Stimulated activated CD8-positive, alpha-beta memory T cell treated with anti-CD3 and anti-CD28 coated beads, Interleukin-7, amount 100 ng/mL, for 24 hours (primary cell): ENCODE measurements at regions not wholly inside any gene's neighbourhood (a gene's known extent, or its start where the extent isn't known, plus 50 kb on each side); places are given as distances from the start of the nearest gene placed in this dataset.
"Not testable (repeated sequence)": the region's sequence is repeated elsewhere in the genome, so short reads cannot be mapped to it uniquely, and the experiment has no call there.

Experiments used
- DNase-seq: peaks from one replicate; pipeline ENCODE4 v3.0.0-alpha.2; 2020; ENCODE audit warnings: low read depth

DNA sequence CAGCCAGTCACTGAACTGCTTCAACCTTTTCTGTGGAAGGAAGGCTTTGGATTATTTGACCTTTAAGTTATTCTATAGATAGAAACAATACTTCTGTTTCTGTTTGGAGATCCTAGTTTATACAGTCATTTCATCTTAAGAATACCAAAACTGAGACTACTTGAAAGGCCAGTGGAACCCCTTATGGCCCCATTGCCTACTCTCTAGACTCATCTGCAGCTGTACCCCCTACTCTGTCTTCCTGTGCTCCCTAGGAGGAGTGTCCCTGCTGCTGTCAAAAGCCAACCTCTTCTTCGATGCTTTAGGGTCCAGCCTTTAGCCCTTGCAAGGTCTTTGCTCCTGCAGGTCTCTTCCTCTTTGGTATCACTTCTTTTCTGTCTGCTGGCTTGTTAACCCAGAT is 169.6 kb downstream of the EDEM1 start:
- no peak for DNase-seq

DNA sequence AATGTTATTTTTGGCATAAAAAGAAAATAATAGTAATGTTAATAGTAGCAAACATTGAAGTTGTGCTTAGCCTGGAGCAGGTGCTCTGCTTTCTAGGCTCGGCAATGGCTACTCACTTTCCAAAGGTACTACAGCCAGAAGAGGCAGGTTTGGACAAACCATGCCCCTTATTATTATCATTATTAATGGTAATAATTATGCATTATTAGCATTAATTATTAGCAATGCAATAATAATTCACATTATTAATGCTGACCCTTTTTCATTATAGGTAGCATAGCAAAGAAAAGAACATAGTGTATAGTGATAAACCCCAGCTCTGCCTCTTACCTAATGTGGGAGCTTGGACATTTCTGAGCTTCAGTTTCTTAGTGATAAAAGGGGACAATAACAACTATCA is 171.4 kb downstream of the EDEM1 start:
- DNase-seq: no peak

DNA sequence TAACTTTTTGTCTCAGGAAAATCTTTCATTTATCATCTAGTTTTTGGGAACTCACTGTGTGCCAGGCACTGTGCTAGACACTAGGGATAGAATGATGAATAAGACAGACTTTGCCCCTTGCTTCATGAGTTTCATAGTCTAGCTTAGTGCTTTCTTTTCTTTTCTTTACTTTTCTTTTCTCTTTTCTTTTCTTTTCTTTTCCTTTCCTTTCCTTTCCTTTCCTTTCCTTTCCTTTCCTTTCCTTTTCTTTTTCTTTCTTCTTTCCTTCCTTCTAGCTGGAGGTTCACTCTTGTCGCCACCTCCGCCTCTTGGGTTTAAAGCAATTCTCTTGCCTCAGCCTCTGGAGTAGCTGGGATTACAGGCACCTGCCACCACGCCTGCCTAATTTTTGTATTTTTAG is 172.9 kb downstream of the EDEM1 start:
- DNase-seq: no peak

DNA sequence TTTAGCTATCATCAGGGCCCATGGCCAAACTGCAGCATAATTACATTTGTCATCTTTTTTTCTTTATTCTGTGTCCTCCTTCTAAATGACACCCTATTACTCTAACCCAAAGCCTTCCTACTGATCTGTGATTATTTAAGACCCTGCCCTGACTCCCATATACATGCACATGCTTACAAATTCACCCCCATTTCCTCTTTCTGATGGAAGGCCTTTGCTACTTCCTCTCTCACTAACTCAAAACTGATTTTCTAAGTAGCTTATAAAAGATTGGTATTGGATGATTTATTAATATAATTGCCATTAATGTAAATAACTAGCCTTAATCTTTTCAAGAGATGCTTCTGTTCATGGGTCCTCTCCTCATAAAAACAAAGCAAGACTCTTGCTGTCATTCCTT is 179.2 kb downstream of the EDEM1 start:
- DNase-seq: no peak

DNA sequence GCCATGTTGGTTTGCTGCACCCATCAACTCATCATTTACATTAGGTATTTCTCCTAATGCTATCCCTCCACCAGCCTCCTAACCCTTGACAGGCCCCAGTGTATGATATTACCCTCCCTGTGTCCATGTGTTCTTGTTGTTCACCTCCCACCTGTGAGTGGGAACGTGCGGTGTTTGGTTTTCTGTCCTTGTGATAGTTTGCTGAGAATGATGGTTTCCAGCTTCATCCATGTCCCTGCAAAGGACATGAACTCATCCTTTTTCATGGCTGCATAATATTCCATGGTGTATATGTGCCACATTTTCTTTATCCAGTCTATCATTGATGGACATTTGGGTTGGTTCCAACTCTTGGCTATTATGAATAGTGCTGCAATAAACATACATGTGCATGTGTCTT is 184.0 kb downstream of the EDEM1 start:
- not testable (repeated sequence) for DNase-seq

DNA sequence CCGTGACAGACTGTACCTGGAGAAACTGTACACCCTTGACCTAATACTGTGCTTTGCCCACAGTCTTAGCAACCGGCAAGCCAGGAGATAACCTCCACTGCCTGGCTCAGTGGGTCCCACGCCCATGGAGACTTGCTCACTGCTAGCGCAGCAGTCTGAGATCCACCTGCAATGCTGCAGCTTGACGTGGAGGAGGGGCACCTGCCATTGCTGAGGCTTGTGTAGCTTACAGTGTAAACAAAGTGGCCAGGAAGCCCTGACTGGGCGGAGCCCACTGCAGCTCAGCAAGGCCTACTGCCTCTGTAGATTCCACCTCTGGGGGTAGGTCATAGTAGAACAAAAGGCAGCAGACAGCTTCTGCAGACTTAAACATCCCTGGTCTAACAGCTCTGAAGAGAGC is 189.3 kb downstream of the EDEM1 start:
- no peak for DNase-seq

DNA sequence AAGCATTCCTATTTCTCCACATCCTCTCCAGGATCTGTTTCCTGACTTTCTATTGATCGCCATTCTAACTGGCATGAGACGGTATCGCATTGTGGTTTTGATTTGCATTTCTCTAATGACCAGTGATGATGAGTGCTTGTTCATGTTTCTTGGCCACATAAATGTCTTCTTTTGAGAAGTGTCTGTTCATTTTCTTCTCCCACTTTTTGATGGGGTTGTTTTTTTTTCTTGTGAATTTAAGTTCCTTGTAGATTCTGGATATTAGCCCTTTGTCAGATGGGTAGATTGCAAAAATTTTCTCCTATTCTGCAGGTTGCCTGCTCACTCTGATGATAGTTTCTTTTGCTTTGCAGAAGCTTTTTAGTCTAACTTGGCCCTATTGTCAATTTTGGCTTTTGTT is 191.8 kb downstream of the EDEM1 start:
- not testable (repeated sequence) for DNase-seq

DNA sequence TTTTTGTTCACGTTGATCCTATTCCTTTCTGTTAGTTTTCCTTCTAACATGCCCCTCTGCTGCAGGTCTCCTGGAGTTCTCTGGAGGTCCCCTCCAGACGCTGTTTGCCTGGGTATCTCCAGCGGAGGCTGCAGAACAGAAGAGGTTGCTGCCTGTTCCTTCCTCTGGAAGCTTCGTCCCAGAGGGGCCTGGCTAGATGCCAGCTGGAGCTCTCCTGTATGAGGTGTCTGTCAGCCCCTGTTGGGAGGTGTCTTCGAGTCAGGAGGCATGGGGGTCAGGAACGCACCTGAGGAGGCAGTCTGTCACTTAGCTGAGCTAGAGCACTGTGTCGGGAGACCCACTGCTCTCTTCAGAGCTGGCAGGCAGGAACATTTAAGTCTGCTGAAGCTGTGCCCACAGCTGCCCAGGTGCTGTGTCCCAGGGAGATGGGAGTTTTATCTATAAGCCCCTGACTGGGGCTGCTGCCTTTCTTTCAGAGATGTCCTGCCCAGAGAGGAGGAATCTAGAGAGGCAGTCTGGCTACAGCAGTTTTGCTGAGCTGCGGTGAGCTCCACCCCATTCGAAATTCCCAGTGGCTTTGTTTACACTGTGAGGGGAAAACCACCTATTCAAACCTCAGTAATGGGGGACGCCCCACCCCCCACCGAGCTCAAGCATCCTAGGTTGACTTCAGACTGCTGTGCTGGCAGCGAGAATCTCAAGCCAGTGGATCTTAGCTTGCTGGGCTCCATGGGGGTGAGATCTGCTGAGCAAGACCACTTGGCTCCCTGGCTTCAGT is 196.2 kb downstream of the EDEM1 start:
- not testable (repeated sequence) for DNase-seq

DNA sequence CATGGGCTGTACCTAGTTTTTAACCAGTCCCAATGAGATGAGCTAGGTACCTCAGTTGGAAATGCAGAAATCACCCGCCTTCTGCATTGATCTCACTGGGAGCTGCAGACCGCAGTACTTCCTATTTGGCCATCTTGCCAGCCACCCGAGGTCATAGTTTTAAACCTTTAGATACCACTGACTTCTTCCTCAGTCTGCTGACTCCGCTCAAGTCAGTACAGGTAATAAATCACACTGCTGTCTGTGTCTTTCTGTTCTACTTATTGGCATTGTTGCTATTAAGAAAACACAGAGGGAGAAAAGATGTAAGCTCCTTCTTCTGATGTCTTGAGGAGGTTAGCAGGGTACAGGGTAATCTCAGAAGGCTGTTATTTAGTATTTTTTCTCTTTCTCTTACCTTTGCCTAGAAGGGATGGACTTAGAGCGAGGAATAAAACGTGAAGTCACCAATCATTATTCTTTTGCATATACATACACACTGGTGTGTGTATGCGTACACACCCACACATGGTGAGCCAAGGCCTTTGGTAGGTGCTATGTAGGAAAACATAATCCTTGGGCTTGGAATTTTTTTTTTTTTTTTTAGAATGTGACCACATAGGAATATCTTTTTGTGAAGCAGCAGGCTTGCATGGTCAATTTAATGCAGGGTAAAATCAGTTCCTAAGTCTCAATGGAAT is 197.2 kb downstream of the EDEM1 start:
- DNase-seq: no peak

DNA sequence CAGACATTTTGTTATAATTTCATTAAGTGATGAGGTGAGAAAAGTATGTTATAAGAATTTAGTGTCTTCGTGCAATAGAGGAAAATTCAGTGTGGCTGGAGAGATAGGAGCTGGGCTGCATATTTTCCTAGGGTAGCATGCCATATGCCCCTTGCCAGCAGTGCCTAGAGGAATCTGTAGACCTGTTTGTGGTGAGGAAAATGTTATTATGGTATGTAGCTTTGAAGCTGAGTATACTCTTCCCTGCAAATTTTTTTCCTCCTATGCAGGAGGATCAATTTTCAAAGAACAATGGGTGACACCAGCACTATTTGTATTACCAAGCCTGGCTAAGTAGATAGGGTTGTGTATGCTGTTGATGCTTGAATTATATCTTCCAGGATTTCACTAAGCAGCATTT is 200.6 kb downstream of the EDEM1 start:
- no peak for DNase-seq

DNA sequence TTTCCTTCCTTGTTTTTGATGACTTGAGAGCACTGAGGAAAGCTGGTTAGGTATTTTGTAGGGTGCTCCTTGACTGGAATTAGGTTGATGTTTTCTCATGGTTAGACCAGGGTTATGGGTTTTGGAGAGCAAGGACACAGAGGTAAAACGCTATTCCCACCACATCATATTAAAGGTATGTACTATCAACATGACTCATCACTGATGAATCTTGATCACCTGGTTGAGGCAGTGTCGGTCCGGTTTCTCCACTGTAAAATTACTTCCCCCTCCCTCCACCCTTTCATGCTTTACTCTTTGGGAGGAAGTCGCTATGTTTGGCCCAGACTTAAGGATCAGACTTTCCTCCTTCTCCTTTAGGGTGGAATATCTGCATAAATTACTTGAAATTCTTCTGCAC is 201.6 kb downstream of the EDEM1 start:
- no peak for DNase-seq

DNA sequence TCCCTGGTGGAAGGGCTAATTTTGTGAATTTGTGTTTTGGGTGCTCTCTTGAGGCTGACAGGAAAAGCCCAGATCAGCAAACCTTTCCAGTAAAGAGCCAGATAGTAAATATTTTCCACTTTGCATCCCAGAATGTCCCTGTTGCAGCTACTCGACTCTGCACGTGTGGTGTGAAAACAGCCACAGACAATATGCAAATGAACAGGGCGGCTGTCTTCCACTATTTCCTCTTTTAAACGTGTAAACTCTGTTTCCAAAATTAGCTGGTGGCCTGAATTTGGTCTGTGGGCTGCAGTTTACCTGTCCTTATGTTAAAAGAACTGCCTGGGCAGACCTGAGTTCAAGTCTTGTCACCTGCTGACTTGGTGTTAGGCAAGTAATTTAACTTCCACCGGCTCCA is 202.7 kb downstream of the EDEM1 start:
- no peak for DNase-seq

DNA sequence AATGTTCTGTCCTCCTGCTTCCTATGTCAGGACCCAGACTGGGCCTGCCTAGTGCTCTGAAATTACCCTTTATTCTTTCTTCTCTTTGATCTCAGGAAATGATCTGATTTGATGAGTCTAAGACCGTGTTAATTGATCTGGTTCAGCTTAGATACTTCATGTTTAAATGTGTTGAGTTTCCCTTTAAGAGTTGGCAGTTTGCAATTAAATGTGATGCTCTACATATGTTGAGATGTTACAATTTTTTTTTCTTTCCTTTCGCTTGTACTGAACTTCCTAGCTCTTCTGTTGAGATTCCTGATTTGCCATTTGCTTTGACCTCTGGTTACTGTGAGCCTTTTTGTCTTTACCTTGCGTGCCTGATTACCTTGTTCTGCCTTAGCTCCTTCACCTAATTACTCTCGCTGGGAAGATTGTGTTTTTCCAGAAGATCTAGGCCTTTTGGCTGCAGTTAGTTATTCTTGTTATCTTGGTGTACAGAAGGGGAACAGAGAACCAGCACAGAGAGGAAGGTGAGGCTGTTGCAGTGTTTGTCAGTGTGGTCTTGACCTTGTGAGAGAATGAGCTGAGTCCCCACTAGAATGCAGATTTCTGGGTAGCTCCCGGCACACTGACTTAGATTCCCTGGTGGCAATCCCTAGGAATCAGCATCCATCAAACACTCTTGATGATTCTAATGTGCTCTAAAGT is 203.6 kb downstream of the EDEM1 start:
- no peak for DNase-seq

DNA sequence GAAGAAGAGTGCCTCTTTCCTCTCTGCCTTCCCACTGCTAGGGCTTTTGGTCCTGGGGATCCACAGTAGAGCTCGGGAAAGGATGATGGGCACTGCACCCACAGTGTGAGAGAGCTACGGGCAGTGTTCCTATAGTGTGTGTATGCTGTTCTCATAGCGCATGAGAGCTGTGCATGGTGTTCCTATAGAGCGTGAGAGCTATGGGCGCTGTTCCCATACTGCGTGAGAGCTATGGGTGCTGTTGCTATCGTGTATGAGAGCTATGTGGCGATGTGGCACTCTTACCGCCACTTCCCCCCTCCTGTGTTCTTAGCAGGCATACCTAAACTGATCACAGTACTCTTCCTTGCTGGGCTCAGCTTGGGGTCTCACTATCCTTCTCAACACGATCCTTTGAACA is 213.5 kb downstream of the EDEM1 start:
- DNase-seq: no peak

DNA sequence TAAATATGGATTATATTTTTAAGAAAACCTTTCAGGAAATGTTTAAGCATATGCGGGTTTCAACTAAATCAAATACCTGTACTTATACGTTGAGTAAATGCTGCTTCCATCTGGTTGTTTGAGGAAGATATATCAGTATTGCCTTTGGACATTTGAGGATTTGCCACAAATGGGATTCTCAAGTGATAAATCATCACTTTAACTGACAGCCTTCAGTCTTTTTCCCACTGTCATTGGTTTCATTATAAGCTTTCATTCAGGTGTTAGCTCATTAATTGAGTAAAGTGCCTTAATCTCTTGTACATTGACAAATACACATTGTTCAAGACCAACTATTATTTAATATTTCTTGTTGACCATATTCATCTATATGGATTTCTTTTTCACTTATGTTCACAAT is 217.2 kb downstream of the EDEM1 start:
- DNase-seq: no peak

DNA sequence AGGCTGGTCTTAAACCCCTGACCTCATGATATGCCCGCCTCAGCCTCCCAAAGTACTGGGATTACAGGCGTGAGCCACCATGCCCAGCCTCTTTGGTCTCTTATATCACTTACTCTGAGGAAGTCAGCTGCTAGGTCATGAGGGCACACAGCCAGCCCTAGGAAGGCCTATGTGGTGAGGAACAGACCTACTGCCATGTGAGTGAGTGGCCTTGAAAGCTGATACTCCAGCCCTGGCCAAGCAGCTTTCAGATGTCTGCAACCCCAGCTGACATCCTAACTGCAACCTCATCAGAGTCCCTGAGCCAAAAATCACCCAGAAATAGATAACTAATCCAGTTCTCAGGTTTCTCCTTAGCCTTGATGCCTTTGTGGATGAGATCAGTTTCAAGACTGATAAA is 224.3 kb downstream of the EDEM1 start:
- no peak for DNase-seq

DNA sequence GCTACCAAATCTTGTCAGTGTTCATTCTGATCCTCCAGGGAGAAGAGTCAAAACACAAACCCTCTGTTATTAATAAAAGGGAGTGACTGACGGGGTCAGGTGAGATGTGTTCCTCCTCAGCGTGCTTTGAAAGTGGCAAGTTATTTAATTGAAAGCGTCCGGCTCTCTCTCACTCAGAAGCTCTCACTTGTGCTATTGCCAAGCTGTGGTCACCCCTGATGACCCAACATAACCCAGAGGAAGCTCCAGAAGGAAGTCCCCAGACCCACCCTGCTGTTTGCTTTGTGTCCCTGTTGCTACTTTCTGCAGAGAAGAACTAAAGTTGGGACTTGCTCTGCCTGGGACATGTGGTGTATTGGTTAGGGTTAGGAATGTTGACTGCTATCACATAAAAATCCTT is 235.6 kb downstream of the EDEM1 start:
- DNase-seq: no peak

DNA sequence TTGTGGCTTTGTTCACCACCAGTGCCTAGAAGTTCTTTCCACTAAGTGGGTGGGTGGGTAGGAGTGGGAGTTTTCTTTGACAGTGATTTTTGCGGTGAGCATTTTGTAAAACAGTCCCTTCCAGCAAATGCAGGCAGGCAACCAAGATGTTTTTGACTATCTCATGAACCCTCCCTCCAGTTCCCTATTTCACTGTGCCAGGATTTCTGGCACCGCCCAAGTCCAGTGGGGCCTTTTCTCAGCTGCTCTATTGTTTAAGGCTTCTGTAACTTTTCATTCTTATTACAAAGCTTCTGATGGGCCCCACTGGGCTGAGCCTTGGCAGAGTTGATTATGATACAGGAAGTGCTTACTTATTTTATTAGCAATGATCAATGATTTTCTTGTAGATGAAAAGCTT is 236.0 kb downstream of the EDEM1 start:
- DNase-seq: no peak

DNA sequence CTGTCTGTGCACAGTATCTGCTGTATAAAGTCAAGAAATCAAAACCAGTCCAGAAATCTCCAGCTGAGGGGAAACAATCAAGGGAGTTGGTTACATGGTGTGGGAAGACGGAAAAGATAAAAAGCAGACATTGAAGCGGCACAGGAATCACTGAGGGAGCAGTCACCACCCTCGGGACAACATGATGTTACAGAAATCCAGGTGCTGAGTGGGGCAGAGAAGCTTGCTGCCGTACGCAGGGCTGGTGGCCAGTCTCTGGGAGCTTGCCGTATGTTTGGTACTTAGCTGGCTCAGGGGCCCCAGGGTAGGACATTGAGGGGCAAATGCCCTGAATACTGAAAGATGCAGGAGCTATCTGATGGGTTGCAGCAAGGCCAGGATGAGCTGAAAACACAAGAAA is 237.9 kb downstream of the EDEM1 start:
- no peak for DNase-seq

DNA sequence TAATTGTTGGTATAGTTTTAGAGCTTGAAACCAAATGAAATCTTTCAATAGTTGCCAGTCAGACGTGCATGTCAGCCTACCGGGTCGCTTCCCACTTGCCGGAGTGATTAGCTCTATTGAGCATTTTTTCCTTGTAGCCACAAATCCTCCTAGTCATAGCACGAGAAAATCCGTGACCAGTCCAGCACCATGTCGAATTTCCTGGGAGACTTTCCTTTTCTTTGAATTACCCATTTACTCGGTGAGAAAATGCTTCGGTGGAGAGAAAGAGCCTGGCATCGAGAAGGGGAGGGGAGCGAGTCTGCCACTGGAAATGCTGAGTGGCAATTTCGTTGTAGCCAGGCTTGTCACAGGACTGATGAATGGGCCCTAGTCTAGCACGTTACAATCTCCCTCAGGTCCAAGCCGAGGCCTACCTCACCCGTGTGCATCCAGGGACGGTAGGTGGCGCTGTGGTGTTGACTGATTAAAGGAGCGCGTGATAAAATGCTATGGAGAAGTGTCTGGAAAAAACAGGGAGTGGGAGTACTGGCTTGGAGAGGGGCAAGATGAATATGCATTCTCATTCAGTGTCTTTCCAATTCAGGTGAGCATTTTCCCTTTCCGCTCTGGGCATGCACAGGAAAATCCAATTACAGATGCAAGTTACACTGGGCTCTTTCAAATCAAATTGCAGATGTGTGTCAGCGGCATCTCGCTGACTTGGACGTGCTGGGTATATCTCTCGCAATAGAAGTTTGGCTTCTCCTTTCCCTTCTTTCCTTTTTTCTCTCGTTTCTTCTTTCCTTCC is 238.8 kb downstream of the EDEM1 start:
- DNase-seq: peak; percentile 54

DNA sequence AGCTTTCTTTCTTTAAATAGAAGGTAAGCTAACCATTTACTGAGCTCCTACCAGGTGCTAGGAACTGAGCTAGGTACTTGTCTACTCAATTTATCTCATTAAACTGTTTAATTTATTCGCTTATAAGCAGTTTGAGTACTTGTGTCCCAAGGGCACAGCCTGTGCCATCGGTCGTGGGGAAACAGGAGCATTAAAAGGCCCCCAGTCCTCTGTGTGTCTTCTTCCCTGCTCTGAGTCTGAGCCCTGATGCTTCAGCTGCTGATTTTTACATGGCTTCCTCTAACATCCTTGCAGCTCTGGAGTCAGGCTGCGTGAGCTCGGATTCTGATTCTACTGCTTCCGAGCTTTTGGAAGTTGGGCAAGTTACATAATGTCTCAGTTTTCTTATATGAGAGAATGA is 239.5 kb downstream of the EDEM1 start:
- DNase-seq: no peak

DNA sequence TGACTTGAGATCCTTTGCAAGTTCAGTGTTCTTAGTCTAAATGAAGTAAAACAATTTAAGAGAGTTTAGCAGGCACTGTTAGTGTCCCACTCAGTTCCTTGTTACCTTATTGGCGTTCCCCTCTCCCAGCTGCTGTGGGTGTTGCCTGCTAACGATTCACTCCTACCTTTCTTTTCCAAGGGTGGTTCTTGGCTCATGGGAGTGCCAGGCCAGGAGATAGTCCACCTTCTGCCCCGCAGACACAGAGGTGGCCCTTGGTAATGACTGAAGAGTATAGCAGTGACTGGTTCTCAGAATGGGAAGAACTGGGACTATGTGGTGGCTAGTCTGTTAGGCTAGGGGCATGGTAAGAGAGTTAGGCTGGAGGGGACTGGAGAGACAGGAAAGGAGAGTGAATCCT is 240.4 kb downstream of the EDEM1 start:
- no peak for DNase-seq
